Stomach (tissue), 8 donors: ENCODE measurements at regions not wholly inside any gene's neighbourhood (a gene's known extent, or its start where the extent isn't known, plus 50 kb on each side); places are given as distances from the start of the nearest gene placed in this dataset.

ENCODE experiments used
- DNase-seq, 2 donors: peaks; one replicate each; pipeline versions ENCODE4 v3.0.0 to v3.0.0-alpha.2; 2013 to 2019
- H3K27ac ChIP-seq, 5 donors: fragments of 200-600 bp in 4 of 5; sonication (generic) in 4 of 5; one replicate each; pipeline ENCODE4 v1.5.1; 2013 to 2019; ENCODE audit warnings: mild to moderate bottlenecking in 1 of 5, moderate library complexity in 1 of 5
- H3K27me3 ChIP-seq, 3 donors: fragments of 200-600 bp; sonication (generic); one replicate each; pipeline ENCODE4 v1.5.1; 2017 to 2019; ENCODE audit warnings: mixed run types in 1 of 3
- H3K36me3 ChIP-seq, 4 donors: fragments of 200-600 bp; sonication (generic); 1 replicate in 3 of 4; 2 replicates in 1 of 4; pipeline ENCODE4 v1.5.1; 2016 to 2019
- H3K4me1 ChIP-seq, 4 donors: fragments of 200-600 bp; sonication (generic); one replicate each; pipeline ENCODE4 v1.5.1; 2016 to 2019
- H3K4me3 ChIP-seq, 4 donors: fragments of 200-600 bp; sonication (generic) in 3 of 4; one replicate each; pipeline ENCODE4 v1.5.1; 2016 to 2019; ENCODE audit warnings: mild to moderate bottlenecking in 1 of 4
- H3K9me3 ChIP-seq, 4 donors: fragments of 200-600 bp; sonication (generic); one replicate each; pipeline ENCODE4 v1.5.1; 2016 to 2019
- CTCF ChIP-seq, 7 experiments: fragments of 450-650 bp in 4 of 7; fragments of 200-600 bp in 3 of 7; sonication (generic) in 3 of 7; IDR thresholded peaks; one replicate each; pipeline ENCODE4 v1.5.1; 2016 to 2019; ENCODE audit warnings: antibody characterized with exemption in 7 of 7, control low read depth in 2 of 7, mild to moderate bottlenecking in 1 of 7
- EP300 ChIP-seq: sonication (generic); formaldehyde crosslinking; IDR thresholded peaks from one replicate; pipeline ENCODE4 v1.6.1; 2017; ENCODE audit warnings: antibody characterized with exemption
- POLR2A ChIP-seq, 4 donors: fragments of 450-650 bp; IDR thresholded peaks; one replicate each; pipeline ENCODE4 v1.6.1; 2016; ENCODE audit warnings: antibody characterized with exemption in 4 of 4, control low read depth in 2 of 4, mild to moderate bottlenecking in 1 of 4, moderate library complexity in 1 of 4
- POLR2AphosphoS5 ChIP-seq, 3 donors: sonication (generic); formaldehyde crosslinking; IDR thresholded peaks; one replicate each; pipeline ENCODE4 v1.6.1; 2016; ENCODE audit warnings: antibody characterized with exemption in 3 of 3
- WGBS, 5 donors: extraction: QIAGEN DNeasy Blood & Tissue Kit in 3 of 5; methylation state at CpG; one replicate each; pipeline versions ENCODE4 v1.1.5 to v1.1.7; 2013 to 2018; 5-methylcytosine and 5-hydroxymethylcytosine counted together
- intact Hi-C: fragments of 100-400 bp; cut with DNase I; formaldehyde crosslinking; loops from one replicate; pipeline ENCODE4 v1.15.1; 2023; ENCODE audit warnings: low total_unique reads
- donor health status: healthy with polysubstance abuse.
- donor health status: Bipolar disorder and iron deficiency.
- donor health status: healthy.

- TF ChIP-seq EP300, result no peak
- TF ChIP-seq POLR2AphosphoS5 (IDR thresholded peaks at IDR 0.05), result no peak
- no peak for TF ChIP-seq POLR2A (IDR thresholded peaks at IDR 0.05)
- no peak for TF ChIP-seq CTCF (IDR thresholded peaks at IDR 0.05)
- no peaks in the 10 kb centered on the region for H3K4me1 ChIP-seq
- WGBS, 5 donors, result 67 to 84% (median 82%) methylated on average over 4 to 5 of the region's 5 CpGs
- H3K9me3 ChIP-seq, result no peaks in the 10 kb centered on the region
- no peak for DNase-seq
- no peak overlapping the region for H3K27ac ChIP-seq
- H3K27me3 ChIP-seq, result peaks cover 0 to 36% (median 7%) of the 10 kb centered on the region in 3 donors
- H3K36me3 ChIP-seq, result no peaks in the 10 kb centered on the region
- intact Hi-C loops, result no loop called here
- no peak overlapping the region for H3K4me3 ChIP-seq
Observed at GRCh38 chr16:86690970-86691369, 112.6 kb downstream of the FOXL1 start.

DNA sequence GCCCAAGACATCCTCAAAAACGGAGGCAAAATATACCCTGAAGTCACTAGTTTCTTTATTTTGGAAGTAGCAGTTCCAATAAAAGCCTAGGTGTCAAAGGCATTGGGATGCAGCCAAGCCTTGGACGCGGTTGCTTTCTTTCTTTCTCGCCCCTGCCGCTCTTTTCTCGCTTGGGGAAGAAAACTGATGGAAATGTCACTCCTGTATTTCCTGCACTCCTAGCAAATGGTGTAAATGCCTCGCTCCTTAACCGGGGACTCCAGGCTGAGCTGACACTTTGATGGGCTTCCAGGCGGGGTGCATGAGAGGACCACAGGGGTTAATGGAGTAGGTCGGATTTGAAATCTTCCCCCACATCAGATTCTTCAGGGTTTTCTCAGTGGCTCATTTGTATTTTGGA, 114.1 kb downstream of the FOXL1 start:
- no peak for DNase-seq
- Histone ChIP-seq H3K27me3 (peaks cover 0 to 39% (median 7%) of the 10 kb centered on the region in 3 donors), H3K4me3 (no peak overlapping the region), H3K4me1 (no peaks in the 10 kb centered on the region), H3K9me3 (no peaks in the 10 kb centered on the region), H3K27ac (no peak overlapping the region), H3K36me3 (no peaks in the 10 kb centered on the region)
- 49 to 60% (median 53%) methylated on average over 10 of the region's 10 CpGs for WGBS, 5 donors
- intact Hi-C loops, result no loop called here
- TF ChIP-seq POLR2A (IDR thresholded peaks at IDR 0.05), result no peak
- TF ChIP-seq CTCF (IDR thresholded peaks at IDR 0.05), result no peak
- no peak for TF ChIP-seq EP300
- no peak for TF ChIP-seq POLR2AphosphoS5 (IDR thresholded peaks at IDR 0.05)

DNA sequence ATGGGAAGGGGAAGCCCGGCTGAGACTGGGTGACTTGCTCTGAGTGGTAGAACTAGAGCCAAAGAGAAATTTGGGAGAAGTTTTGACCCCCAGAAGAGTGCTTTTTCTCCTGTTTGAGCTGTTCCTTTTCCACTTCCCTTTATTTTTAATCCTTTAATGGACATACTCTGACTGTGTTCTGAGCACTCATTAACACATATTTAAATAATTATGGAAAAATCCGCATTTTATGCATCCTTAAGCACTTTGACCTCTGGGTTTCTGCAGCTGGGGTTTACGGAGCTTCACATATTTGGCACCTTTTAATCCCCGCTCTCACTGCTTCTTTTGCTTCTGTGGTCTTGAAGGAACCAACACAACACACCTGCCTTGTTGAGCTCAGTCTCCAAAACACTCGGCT, 114.7 kb downstream of the FOXL1 start:
- no peak for DNase-seq
- no peak overlapping the region for H3K27ac ChIP-seq
- 50 to 62% (median 56%) methylated on average over 5 of the region's 5 CpGs for WGBS, 5 donors

GRCh38 chr16:86697715-86698114, 119.4 kb downstream of the FOXL1 start:
- H3K36me3 ChIP-seq, result no peaks in the 10 kb centered on the region
- no peak overlapping the region for H3K27ac ChIP-seq
- peak in 1 of 2 donors; percentile 61 for DNase-seq
- H3K27me3 ChIP-seq, result peaks cover 0 to 55% (median 8%) of the 10 kb centered on the region in 3 donors
- WGBS, 5 donors, result 23 to 60% (median 40%) methylated on average over 3 of the region's 3 CpGs
- H3K9me3 ChIP-seq, result no peaks in the 10 kb centered on the region
- TF ChIP-seq POLR2A (IDR thresholded peaks at IDR 0.05), result no peak
- no peak for TF ChIP-seq POLR2AphosphoS5 (IDR thresholded peaks at IDR 0.05)
- TF ChIP-seq EP300, result no peak
- H3K4me1 ChIP-seq, result no peaks in the 10 kb centered on the region
- no peak overlapping the region for H3K4me3 ChIP-seq
- intact Hi-C loops, result no loop called here

More for the DNA sequence above, 114.7 kb downstream of the FOXL1 start:
- Histone ChIP-seq H3K4me3 (no peak overlapping the region), H3K27me3 (peaks cover 0 to 44% (median 10%) of the 10 kb centered on the region in 3 donors), H3K9me3 (no peaks in the 10 kb centered on the region), H3K36me3 (no peaks in the 10 kb centered on the region), H3K4me1 (no peaks in the 10 kb centered on the region)
- intact Hi-C loops, result no loop called here
- TF ChIP-seq POLR2AphosphoS5 (IDR thresholded peaks at IDR 0.05), result no peak
- TF ChIP-seq POLR2A (IDR thresholded peaks at IDR 0.05), result no peak
- TF ChIP-seq EP300, result no peak

- 82 to 87% (median 84%) methylated on average over 28 of the region's 28 CpGs for WGBS, 5 donors
- DNase-seq, result no peak
- no peak overlapping the region for H3K27ac ChIP-seq
Observed at GRCh38 chr16:86700046-86700945, 121.9 kb downstream of the FOXL1 start.

More at GRCh38 chr16:86700046-86700945, 121.9 kb downstream of the FOXL1 start:
- H3K4me3 ChIP-seq, result no peak overlapping the region
- intact Hi-C loops, result no loop called here
- H3K36me3 ChIP-seq, result no peaks in the 10 kb centered on the region
- TF ChIP-seq CTCF (IDR thresholded peaks at IDR 0.05), result no peak
- no peak for TF ChIP-seq POLR2A (IDR thresholded peaks at IDR 0.05)
- TF ChIP-seq POLR2AphosphoS5 (IDR thresholded peaks at IDR 0.05), result no peak
- no peak for TF ChIP-seq EP300
- H3K4me1 ChIP-seq, result no peaks in the 10 kb centered on the region
- peaks cover 0 to 56% (median 5%) of the 10 kb centered on the region in 3 donors for H3K27me3 ChIP-seq
- H3K9me3 ChIP-seq, result no peaks in the 10 kb centered on the region
